A673 (cell line): ENCODE measurements at regions not wholly inside any gene's neighbourhood (a gene's known extent, or its start where the extent isn't known, plus 50 kb on each side); places are given as distances from the start of the nearest gene placed in this dataset.

Experiments used
- BruUV-seq: library from RNA; stranded (reverse); fragments of 400-500 nt; replicated peaks from 2 replicates; lab custom pipeline; 2021; lab: Mats Ljungman, UMichigan
- CTCF ChIA-PET: fragments of 300-600 bp; sonication (Branson Sonifier 250); formaldehyde crosslinking; loops from one replicate; lab custom pipeline; 2022; ENCODE audit warnings: antibody characterized with exemption; lab: Charles Lee
- POLR2A ChIA-PET: fragments of 300-600 bp; sonication (Branson Sonifier 250); formaldehyde crosslinking; loops from one replicate; lab custom pipeline; 2022; ENCODE audit warnings: antibody characterized with exemption; ENCODE audit not compliant: low non-redundant PET; lab: Charles Lee
- DNase-seq: peaks from one replicate; pipeline ENCODE4 v3.0.0-alpha.2; 2015; ENCODE audit warnings: low spot score
- H3K27ac ChIP-seq: fragments of 200-600 bp; sonication (generic); 2 replicates; pipeline ENCODE4 v1.5.1; 2016; ENCODE audit warnings: mixed run types, low read depth, mild to moderate bottlenecking, mixed read lengths, antibody characterized with exemption, low read length; ENCODE audit not compliant: poor library complexity, severe bottlenecking
- H3K27me3 ChIP-seq: fragments of 200-600 bp; sonication (generic); replicated peaks from 2 replicates; pipeline ENCODE4 v1.6.1; 2017; ENCODE audit warnings: mixed run types, low read depth, mild to moderate bottlenecking, mixed read lengths, antibody characterized with exemption, low read length; ENCODE audit not compliant: insufficient read depth, poor library complexity
- H3K36me3 ChIP-seq: fragments of 200-600 bp; sonication (generic); 2 replicates; pipeline ENCODE4 v1.6.1; 2016; ENCODE audit warnings: mixed run types, mild to moderate bottlenecking, mixed read lengths, antibody characterized with exemption, low read length; ENCODE audit not compliant: insufficient read depth, poor library complexity, severe bottlenecking
- H3K4me1 ChIP-seq: fragments of 200-600 bp; sonication (generic); 2 replicates; pipeline ENCODE4 v1.6.1; 2017; ENCODE audit warnings: mixed run types, mild to moderate bottlenecking, mixed read lengths, antibody characterized with exemption, low read length; ENCODE audit not compliant: insufficient read depth, poor library complexity, severe bottlenecking
- H3K4me3 ChIP-seq: fragments of 200-600 bp; sonication (generic); 2 replicates; pipeline ENCODE4 v1.5.1; 2016; ENCODE audit warnings: low read depth, mixed run types, mild to moderate bottlenecking, mixed read lengths, low read length; ENCODE audit not compliant: poor library complexity, severe bottlenecking
- H3K9me3 ChIP-seq: fragments of 200-600 bp; sonication (generic); 2 replicates; pipeline ENCODE4 v1.6.1; 2016; ENCODE audit warnings: mixed run types, low read depth, mild to moderate bottlenecking, mixed read lengths, antibody characterized with exemption, low read length; ENCODE audit not compliant: poor library complexity, severe bottlenecking
- EZH2 ChIP-seq: fragments of 200-600 bp; sonication (generic); IDR thresholded peaks from 2 replicates; pipeline ENCODE4 v1.6.1; 2017; ENCODE audit warnings: borderline replicate concordance, low read depth, mild to moderate bottlenecking, mixed read lengths, antibody characterized with exemption, low read length; ENCODE audit not compliant: poor library complexity, severe bottlenecking
- intact Hi-C: fragments of 100-400 bp; cut with micrococcal nuclease; formaldehyde crosslinking; loops from one replicate; pipeline ENCODE4 v1.10.0; 2022; ENCODE audit not compliant: unreplicated experiment
- TF ChIP-seq, protein P1 (sequence below): fragments of 300-800, 200-600 bp; sonication (generic); conservative IDR thresholded peaks from 2 replicates; pipeline ENCODE4 v1.5.1; 2017; ENCODE audit warnings: low read depth, mild to moderate bottlenecking, antibody characterized with exemption, low read length, moderate library complexity, mixed read lengths

- no peaks in the 10 kb centered on the region for H3K27me3 ChIP-seq
- H3K27ac ChIP-seq, result no peak overlapping the region
- CTCF ChIA-PET, result no interaction called here
- H3K4me1 ChIP-seq, result no peaks in the 10 kb centered on the region
- intact Hi-C loops, result no loop called here
- TF ChIP-seq, protein P1, sequence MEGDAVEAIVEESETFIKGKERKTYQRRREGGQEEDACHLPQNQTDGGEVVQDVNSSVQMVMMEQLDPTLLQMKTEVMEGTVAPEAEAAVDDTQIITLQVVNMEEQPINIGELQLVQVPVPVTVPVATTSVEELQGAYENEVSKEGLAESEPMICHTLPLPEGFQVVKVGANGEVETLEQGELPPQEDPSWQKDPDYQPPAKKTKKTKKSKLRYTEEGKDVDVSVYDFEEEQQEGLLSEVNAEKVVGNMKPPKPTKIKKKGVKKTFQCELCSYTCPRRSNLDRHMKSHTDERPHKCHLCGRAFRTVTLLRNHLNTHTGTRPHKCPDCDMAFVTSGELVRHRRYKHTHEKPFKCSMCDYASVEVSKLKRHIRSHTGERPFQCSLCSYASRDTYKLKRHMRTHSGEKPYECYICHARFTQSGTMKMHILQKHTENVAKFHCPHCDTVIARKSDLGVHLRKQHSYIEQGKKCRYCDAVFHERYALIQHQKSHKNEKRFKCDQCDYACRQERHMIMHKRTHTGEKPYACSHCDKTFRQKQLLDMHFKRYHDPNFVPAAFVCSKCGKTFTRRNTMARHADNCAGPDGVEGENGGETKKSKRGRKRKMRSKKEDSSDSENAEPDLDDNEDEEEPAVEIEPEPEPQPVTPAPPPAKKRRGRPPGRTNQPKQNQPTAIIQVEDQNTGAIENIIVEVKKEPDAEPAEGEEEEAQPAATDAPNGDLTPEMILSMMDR, result no peak
- TF ChIP-seq EZH2, result no peak
- no peaks in the 10 kb centered on the region for H3K9me3 ChIP-seq
- DNase-seq, result no peak
- no peaks in the 10 kb centered on the region for H3K36me3 ChIP-seq
- no peak overlapping the region for H3K4me3 ChIP-seq
- POLR2A ChIA-PET, result no interaction called here
- BruUV-seq, result no TSS peak
These were observed 559.9 kb downstream of the PLPP3 start for GRCh38 chr1:56019472-56019871.

DNA sequence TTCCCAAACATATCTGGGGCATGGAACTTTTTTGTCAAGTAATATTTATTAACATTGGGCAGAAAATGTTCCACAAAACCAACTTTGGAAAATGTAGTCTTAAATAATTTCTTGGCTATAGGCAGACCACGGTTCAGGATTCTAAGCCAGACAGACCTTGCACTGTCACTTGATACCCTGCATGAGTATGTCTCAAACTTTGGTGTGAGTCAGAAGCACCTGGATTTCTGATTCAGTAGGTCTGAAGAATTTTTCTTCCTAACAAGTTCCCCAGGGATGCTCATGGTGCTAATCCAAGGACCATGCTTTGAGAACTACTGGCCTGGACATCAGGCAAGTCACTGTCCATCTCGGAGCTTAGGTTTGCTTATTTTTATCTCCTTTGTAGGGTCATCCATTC lies 562.0 kb downstream of the PLPP3 start:
- ChIA-PET CTCF (no interaction called here), POLR2A (no interaction called here)
- TF ChIP-seq, protein P1, result no peak
- TF ChIP-seq EZH2, result no peak
- no peak for DNase-seq
- no peaks in the 10 kb centered on the region for H3K27me3 ChIP-seq
- H3K36me3 ChIP-seq, result no peaks in the 10 kb centered on the region
- no peaks in the 10 kb centered on the region for H3K4me1 ChIP-seq
- intact Hi-C loops, result no loop called here
- H3K4me3 ChIP-seq, result no peak overlapping the region
- no TSS peak for BruUV-seq
- H3K9me3 ChIP-seq, result no peaks in the 10 kb centered on the region
- H3K27ac ChIP-seq, result no peak overlapping the region

DNA sequence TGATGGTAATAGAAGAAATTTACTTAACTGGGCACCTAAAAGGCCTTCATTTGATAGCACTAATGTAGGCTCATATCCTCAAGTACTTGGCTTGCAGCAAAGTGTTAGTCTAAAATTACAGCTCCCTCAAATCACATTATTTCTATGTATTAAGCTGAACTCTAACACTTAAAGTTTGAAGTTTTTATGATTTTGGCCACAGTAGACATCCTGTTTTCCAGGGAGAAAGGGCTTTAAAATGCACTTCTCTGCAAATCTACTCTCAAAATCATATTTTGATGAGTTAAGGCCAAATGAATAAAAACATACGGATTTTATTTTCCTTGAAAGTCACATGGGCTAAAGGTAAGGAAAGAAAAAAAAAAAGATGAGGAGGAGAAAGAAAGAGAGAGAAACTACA lies 575.5 kb downstream of the PLPP3 start:
- ChIA-PET POLR2A (no interaction called here), CTCF (no interaction called here)

More for the DNA sequence above, 575.5 kb downstream of the PLPP3 start:
- intact Hi-C loops, result no loop called here
- Histone ChIP-seq H3K27me3 (peaks cover 5% of the 10 kb centered on the region), H3K36me3 (no peaks in the 10 kb centered on the region), H3K4me3 (no peak overlapping the region), H3K9me3 (no peaks in the 10 kb centered on the region), H3K4me1 (no peaks in the 10 kb centered on the region), H3K27ac (no peak overlapping the region)
- no peak for DNase-seq
- no TSS peak for BruUV-seq
- no peak for TF ChIP-seq EZH2
- TF ChIP-seq, protein P1, result no peak
